K562 (cell line): ENCODE measurements at regions not wholly inside any gene's neighbourhood (a gene's known extent, or its start where the extent isn't known, plus 50 kb on each side); places are given as distances from the start of the nearest gene placed in this dataset.
"Not testable (repeated sequence)": the region's sequence is repeated elsewhere in the genome, so short reads cannot be mapped to it uniquely, and the experiment has no call there.

ENCODE experiments used
- ATAC-seq: fragments of 200-7000 bp; cut with Tn5 transposase; 3 replicates; pipeline ENCODE4 v1.9.1; 2020; ENCODE audit warnings: moderate library complexity
- BruUV-seq: library from RNA; stranded (reverse); fragments of 400-500 nt; replicated peaks from 2 replicates; lab custom pipeline; 2021; lab: Mats Ljungman, UMichigan
- CTCF ChIA-PET: fragments of 300-600 bp; formaldehyde crosslinking; extraction: SDS; loops from one replicate; lab custom pipeline; 2021; ENCODE audit warnings: low intra/inter-chr PET ratio; lab: Yijun Ruan, JAX
- POLR2A ChIA-PET: fragments of 300-600, 350-650 bp; sonication (Branson Sonifier 250); formaldehyde crosslinking; extraction: SDS; loops from one replicate; lab custom pipeline; 2021; ENCODE audit warnings: antibody characterized with exemption, inconsistent platforms; lab: Yijun Ruan, JAX
- DNase-seq, 4 experiments: peaks; one replicate each; pipeline versions ENCODE4 v3.0.0 to v3.0.0-alpha.2; 2011 to 2018; ENCODE audit warnings: low spot score in 3 of 4, mixed read lengths in 3 of 4; ENCODE audit errors: extremely low read depth in 1 of 4
- FAIRE-seq: peaks from 2 replicates; lab custom pipeline; 2011; peaks lifted over from hg19 to GRCh38; lab: Jason Lieb, UNC
- H2AFZ ChIP-seq: 2 replicates; pipeline ENCODE4 v1.6.0; 2011; ENCODE audit warnings: low read depth, low read length, control low read depth, inconsistent platforms
- H3K27ac ChIP-seq: fragments of 200-600 bp; 3 replicates; pipeline ENCODE4 v1.8.0; 2011; ENCODE audit warnings: low read depth, mild to moderate bottlenecking, control low read depth, inconsistent platforms, low read length, moderate library complexity, mixed read lengths; ENCODE audit errors: extremely low read depth
- H3K27me3 ChIP-seq, 2 experiments: fragments of 300-600 bp in 1 of 2; 2 replicates in 1 of 2; 3 replicates in 1 of 2; pipeline versions ENCODE4 v1.6.0 to v1.8.0; 2011; ENCODE audit warnings: inconsistent platforms in 2 of 2, low read length in 2 of 2, mild to moderate bottlenecking in 1 of 2, mixed read lengths in 1 of 2, moderate library complexity in 1 of 2; ENCODE audit not compliant: control insufficient read depth in 2 of 2, insufficient read depth in 2 of 2
- H3K36me3 ChIP-seq: fragments of 300-600 bp; 3 replicates; pipeline ENCODE4 v1.8.0; 2011; ENCODE audit warnings: mild to moderate bottlenecking, low read length, inconsistent platforms; ENCODE audit not compliant: control insufficient read depth, insufficient read depth
- H3K4me1 ChIP-seq, 2 experiments: fragments of 200-600 bp in 1 of 2; replicated peaks in 1 of 2; 2 replicates in 1 of 2; 3 replicates in 1 of 2; pipeline versions ENCODE4 v1.5.1 to v1.8.0; 2011; ENCODE audit warnings: inconsistent platforms in 2 of 2, low read length in 2 of 2, mild to moderate bottlenecking in 1 of 2, mixed read lengths in 1 of 2, moderate library complexity in 1 of 2; ENCODE audit not compliant: control insufficient read depth in 2 of 2, insufficient read depth in 2 of 2
- H3K4me2 ChIP-seq: 2 replicates; pipeline ENCODE4 v1.6.1; 2011; ENCODE audit warnings: low read length, control low read depth, inconsistent platforms, mixed read lengths; ENCODE audit not compliant: insufficient read depth
- H3K4me3 ChIP-seq: fragments of 200-600 bp; sonication (generic), shearing (Covaris generic); 2 replicates; pipeline ENCODE4 v1.5.1; 2016; ENCODE audit warnings: control low read depth, inconsistent platforms
- H3K79me2 ChIP-seq: fragments of 200-600 bp; 3 replicates; pipeline ENCODE4 v1.8.0; 2011; ENCODE audit warnings: low read length, inconsistent platforms; ENCODE audit not compliant: control insufficient read depth, insufficient read depth
- H3K9ac ChIP-seq, 2 experiments: 2 replicates each; pipeline versions ENCODE4 v1.6.0 to v1.6.1; 2011; ENCODE audit warnings: low read depth in 2 of 2, low read length in 2 of 2, control low read depth in 1 of 2, inconsistent platforms in 1 of 2, mild to moderate bottlenecking in 1 of 2, mixed read lengths in 1 of 2; ENCODE audit not compliant: insufficient read depth in 1 of 2
- H3K9me1 ChIP-seq: one replicate; pipeline ENCODE4 v1.6.0; 2011; ENCODE audit warnings: inconsistent platforms, mild to moderate bottlenecking, low read length, moderate library complexity; ENCODE audit not compliant: control insufficient read depth, insufficient read depth
- H3K9me3 ChIP-seq: replicated peaks from 2 replicates; pipeline ENCODE4 v1.5.1; 2011; ENCODE audit warnings: low read depth, low read length, inconsistent platforms; ENCODE audit not compliant: control insufficient read depth, insufficient read depth
- H4K20me1 ChIP-seq: replicated peaks from 2 replicates; pipeline ENCODE4 v1.6.1; 2011; ENCODE audit warnings: low read length, inconsistent platforms, mixed read lengths; ENCODE audit not compliant: control insufficient read depth, insufficient read depth
- C11orf30 ChIP-seq: fragments of 450-650 bp; IDR thresholded peaks from 2 replicates; pipeline ENCODE4 v1.6.1; 2016; ENCODE audit warnings: low read depth, mild to moderate bottlenecking
- MAFF ChIP-seq: IDR thresholded peaks from 2 replicates; pipeline ENCODE4 v1.6.1; 2012; ENCODE audit warnings: low read length, improper control_type of control experiment
- MAFG ChIP-seq: fragments of 450-650 bp; conservative IDR thresholded peaks from 2 replicates; pipeline ENCODE4 v1.6.1; 2016; ENCODE audit warnings: missing genetic modification characterization, missing compliant biosample characterization
- MAFK ChIP-seq: IDR thresholded peaks from 2 replicates; pipeline ENCODE4 v1.6.1; 2011; ENCODE audit warnings: low read length, improper control_type of control experiment
- ZNF316 ChIP-seq: fragments of 450-650 bp; IDR thresholded peaks from 2 replicates; pipeline ENCODE4 v1.6.1; 2016
- WGBS: fragments of 100-300 bp; shearing (Covaris generic); methylation state at CpG from one replicate; pipeline ENCODE4 v1.1.6; 2016; ENCODE audit warnings: low coverage, mixed read lengths; ENCODE audit not compliant: insufficient coverage; ENCODE audit errors: missing lambda C conversion rate; 5-methylcytosine and 5-hydroxymethylcytosine counted together
- in situ Hi-C: fragments of 300-500 bp; cut with MboI; formaldehyde crosslinking; loops from 4 replicates; pipeline ENCODE4 v1.15.0; 2018; ENCODE audit warnings: inconsistent platforms, mixed read lengths
- intact Hi-C: fragments of 100-400 bp; cut with micrococcal nuclease; formaldehyde crosslinking; loops from 2 replicates; pipeline ENCODE4 v1.14.2; 2022

- H3K79me2 ChIP-seq, H3K9ac ChIP-seq, FAIRE-seq, in situ Hi-C loops, BruUV-seq, POLR2A ChIA-PET, H3K27ac ChIP-seq, ATAC-seq, H3K4me2 ChIP-seq, H3K27me3 ChIP-seq, DNase-seq, H3K9me1 ChIP-seq, intact Hi-C loops, H2AFZ ChIP-seq, H3K36me3 ChIP-seq, H4K20me1 ChIP-seq, CTCF ChIA-PET, H3K4me1 ChIP-seq, H3K4me3 ChIP-seq, H3K9me3 ChIP-seq: not testable (repeated sequence)
- WGBS, result 5% methylated on average over 1 of the region's 4 CpGs
- TF ChIP-seq ZNF316 (peak; percentile 55), C11orf30 (0 out of 2 replicates have a peak, but pooled peaks have one; percentile 6)
These were observed 82.3 kb downstream of the SYT15B start for GRCh38 chr10:47680848-47681637.

DNA sequence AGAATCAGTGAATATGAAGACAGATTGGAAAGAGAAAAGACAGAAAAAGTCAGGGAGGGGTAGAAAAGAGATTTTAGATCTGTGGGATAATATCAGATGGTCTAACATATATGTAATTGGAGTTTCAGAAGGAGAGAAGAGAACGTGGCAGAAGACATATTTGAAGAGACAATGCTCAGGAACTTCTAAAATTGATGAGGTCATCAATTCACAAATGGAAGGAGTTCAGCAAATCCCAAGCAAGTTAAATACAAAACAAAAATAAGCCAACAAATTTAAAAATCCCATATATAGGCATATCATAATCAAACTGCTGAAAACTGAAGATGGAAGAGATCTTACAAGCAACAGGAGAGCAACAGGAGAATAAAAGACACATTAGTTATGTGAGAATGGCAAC lies 87.3 kb downstream of the SYT15B start:
- H3K27me3 ChIP-seq, H3K4me1 ChIP-seq, POLR2A ChIA-PET, in situ Hi-C loops, DNase-seq, CTCF ChIA-PET, H4K20me1 ChIP-seq, H3K9me1 ChIP-seq, intact Hi-C loops, H3K4me2 ChIP-seq, H3K9ac ChIP-seq, FAIRE-seq, H3K27ac ChIP-seq, H2AFZ ChIP-seq, H3K36me3 ChIP-seq, H3K79me2 ChIP-seq, ATAC-seq, H3K4me3 ChIP-seq, BruUV-seq, H3K9me3 ChIP-seq: not testable (repeated sequence)
- TF ChIP-seq MAFG (tag) (peak; percentile 56), MAFF (peak; percentile 52), ZNF316 (peak; percentile 80), C11orf30 (peak; percentile 60; the same call in 1 of the 2 replicates), MAFK (peak; percentile 51; the same call in 1 of the 2 replicates)
- WGBS, result 0% methylated on average over 1 of the region's 1 CpG
